ENCODE measurements at regions not wholly inside any gene's neighbourhood (a gene's known extent, or its start where the extent isn't known, plus 50 kb on each side); places are given as distances from the start of the nearest gene placed in this dataset.

DNA sequence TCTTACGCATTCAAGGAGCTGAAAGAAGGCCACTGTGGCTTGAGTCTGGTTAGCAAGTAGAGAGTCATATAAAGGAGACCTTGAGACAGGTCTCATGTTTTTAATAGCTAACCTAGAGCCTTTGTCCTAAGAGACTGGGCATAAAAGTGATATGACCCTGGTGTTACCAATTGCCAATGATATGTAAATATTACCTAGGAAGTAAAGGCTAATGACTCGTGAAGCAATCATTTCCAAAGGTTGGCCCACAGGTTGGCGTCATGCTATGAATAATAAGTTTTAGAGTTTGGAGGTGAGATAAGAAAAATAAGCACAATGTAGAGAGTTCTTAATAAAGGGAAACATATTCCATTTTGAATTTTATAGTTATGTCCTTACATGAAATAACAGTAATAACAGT, 116.6 kb upstream of the PLEKHA5 start:
- no peak overlapping the region for H2BK15ac ChIP-seq (ENCODE audit: low read length)
- H3K4ac ChIP-seq (ENCODE audit: low read length) = no peak overlapping the region
- H2AK5ac ChIP-seq (ENCODE audit: low read depth, low read length) = no peak overlapping the region
- no peaks in the 10 kb centered on the region for H3K27me3 ChIP-seq (ENCODE audit: control insufficient read depth in 3 of 3, insufficient read depth in 3 of 3, low read depth in 1 of 3, low read length in 3 of 3)
- H2BK5ac ChIP-seq (ENCODE audit: low read length) = no peak overlapping the region
- H3K9me3 ChIP-seq (replicated peaks in 1 of 2; ENCODE audit: control insufficient read depth in 2 of 2, insufficient read depth in 1 of 2, low read depth in 1 of 2, low read length in 2 of 2) = no peaks in the 10 kb centered on the region
- peaks cover 0 to 4% of the 10 kb centered on the region in 2 donors for H3K4me1 ChIP-seq (ENCODE audit: control insufficient read depth in 2 of 2, insufficient read depth in 1 of 2, low read depth in 1 of 2, low read length in 2 of 2)
- H4K8ac ChIP-seq (ENCODE audit: low read depth, low read length) = no peak overlapping the region
- no peak overlapping the region for H4K91ac ChIP-seq (ENCODE audit: low read depth, low read length, poor library complexity)
- H3K36me3 ChIP-seq (replicated peaks in 1 of 2; ENCODE audit: control insufficient read depth in 2 of 2, insufficient read depth in 2 of 2, low read length in 2 of 2) = no peaks in the 10 kb centered on the region
- H2BK12ac ChIP-seq (ENCODE audit: low read length) = no peak overlapping the region
- no peak overlapping the region for H3K4me2 ChIP-seq (ENCODE audit: insufficient read depth, low read length, poor library complexity, severe bottlenecking)
- DNase-seq (ENCODE audit: low spot score) = no peak
- no peak overlapping the region for H3K4me3 ChIP-seq (ENCODE audit: low read length in 2 of 2)
- no peak overlapping the region for H2BK120ac ChIP-seq (ENCODE audit: low read depth, low read length)
- no peak overlapping the region for H3K27ac ChIP-seq (replicated peaks; ENCODE audit: low read length)
- H2AFZ ChIP-seq (ENCODE audit: low read length) = no peak overlapping the region
- H3K79me1 ChIP-seq (ENCODE audit: low read depth, low read length) = no peaks in the 10 kb centered on the region
- no CpG with 5 or more reads among the region's 3 CpGs for WGBS, 2 donors (ENCODE audit: extremely low coverage in 2 of 2, insufficient read length in 2 of 2, insufficient replicate concordance in 1 of 2)
- no peak overlapping the region for H3K23ac ChIP-seq (ENCODE audit: low read depth, low read length, poor library complexity)
- no peak overlapping the region for H3K18ac ChIP-seq (ENCODE audit: low read length)
- H3K9ac ChIP-seq (ENCODE audit: low read depth, low read length, poor library complexity) = no peak overlapping the region
- H3K14ac ChIP-seq (ENCODE audit: low read length) = no peak overlapping the region

- Histone ChIP-seq H3K36me3 (replicated peaks in 1 of 2; ENCODE audit: control insufficient read depth in 2 of 2, insufficient read depth in 2 of 2, low read length in 2 of 2) (no peaks in the 10 kb centered on the region), H2BK15ac (ENCODE audit: low read length) (no peak overlapping the region), H3K14ac (ENCODE audit: low read length) (no peak overlapping the region), H3K79me1 (ENCODE audit: low read depth, low read length) (no peaks in the 10 kb centered on the region), H2BK5ac (ENCODE audit: low read length) (no peak overlapping the region), H2BK120ac (ENCODE audit: low read depth, low read length) (no peak overlapping the region), H3K4me1 (ENCODE audit: control insufficient read depth in 2 of 2, insufficient read depth in 1 of 2, low read depth in 1 of 2, low read length in 2 of 2) (peaks cover 0 to 4% of the 10 kb centered on the region in 2 donors), H2AFZ (ENCODE audit: low read length) (peak overlapping the region; percentile 14), H3K4me3 (ENCODE audit: low read length in 2 of 2) (no peak overlapping the region), H3K4me2 (ENCODE audit: insufficient read depth, low read length, poor library complexity, severe bottlenecking) (no peak overlapping the region), H3K23ac (ENCODE audit: low read depth, low read length, poor library complexity) (no peak overlapping the region), H2AK5ac (ENCODE audit: low read depth, low read length) (no peak overlapping the region), H3K27me3 (ENCODE audit: control insufficient read depth in 3 of 3, insufficient read depth in 3 of 3, low read depth in 1 of 3, low read length in 3 of 3) (no peaks in the 10 kb centered on the region), H3K9me3 (replicated peaks in 1 of 2; ENCODE audit: control insufficient read depth in 2 of 2, insufficient read depth in 1 of 2, low read depth in 1 of 2, low read length in 2 of 2) (no peaks in the 10 kb centered on the region), H3K18ac (ENCODE audit: low read length) (no peak overlapping the region), H4K8ac (ENCODE audit: low read depth, low read length) (no peak overlapping the region), H2BK12ac (ENCODE audit: low read length) (no peak overlapping the region), H3K4ac (ENCODE audit: low read length) (no peak overlapping the region), H3K9ac (ENCODE audit: low read depth, low read length, poor library complexity) (no peak overlapping the region), H3K27ac (replicated peaks; ENCODE audit: low read length) (no peak overlapping the region), H4K91ac (ENCODE audit: low read depth, low read length, poor library complexity) (no peak overlapping the region)
- no CpG with 5 or more reads among the region's 2 CpGs for WGBS, 2 donors (ENCODE audit: extremely low coverage in 2 of 2, insufficient read length in 2 of 2, insufficient replicate concordance in 1 of 2)
- no peak for DNase-seq (ENCODE audit: low spot score)
Observed at GRCh38 chr12:19014240-19014639, 115.3 kb upstream of the PLEKHA5 start.

DNA sequence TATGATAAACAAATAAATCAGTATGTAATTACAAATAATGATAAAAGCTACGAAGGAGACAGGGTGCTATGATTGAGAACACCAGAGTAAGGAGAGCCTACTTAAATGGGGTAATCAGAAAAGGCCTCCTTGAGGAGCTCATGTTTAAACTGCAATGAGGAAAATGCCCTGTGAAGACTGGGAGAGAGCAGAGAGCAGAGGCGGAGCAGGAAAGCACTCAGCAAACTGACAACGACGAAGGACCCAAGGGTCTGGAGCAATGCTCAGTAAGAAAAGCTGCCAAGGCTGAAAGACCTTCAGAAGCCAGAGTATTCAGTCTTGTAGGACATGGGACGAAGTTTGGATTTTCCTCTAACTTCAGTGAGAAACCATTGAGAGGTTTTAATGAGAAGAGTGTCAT, 114.2 kb upstream of the PLEKHA5 start:
- no peak overlapping the region for H3K9ac ChIP-seq (ENCODE audit: low read depth, low read length, poor library complexity)
- no peaks in the 10 kb centered on the region for H3K9me3 ChIP-seq (replicated peaks in 1 of 2; ENCODE audit: control insufficient read depth in 2 of 2, insufficient read depth in 1 of 2, low read depth in 1 of 2, low read length in 2 of 2)
- H3K4me1 ChIP-seq (ENCODE audit: control insufficient read depth in 2 of 2, insufficient read depth in 1 of 2, low read depth in 1 of 2, low read length in 2 of 2) = peaks cover 0 to 1% of the 10 kb centered on the region in 2 donors
- H3K14ac ChIP-seq (ENCODE audit: low read length) = no peak overlapping the region
- no peak overlapping the region for H2BK120ac ChIP-seq (ENCODE audit: low read depth, low read length)
- H2BK5ac ChIP-seq (ENCODE audit: low read length) = no peak overlapping the region
- no peaks in the 10 kb centered on the region for H3K79me1 ChIP-seq (ENCODE audit: low read depth, low read length)
- no peak overlapping the region for H3K27ac ChIP-seq (replicated peaks; ENCODE audit: low read length)
- H3K4me3 ChIP-seq (ENCODE audit: low read length in 2 of 2) = no peak overlapping the region
- no peak overlapping the region for H2AFZ ChIP-seq (ENCODE audit: low read length)
- WGBS, 2 donors (ENCODE audit: extremely low coverage in 2 of 2, insufficient read length in 2 of 2, insufficient replicate concordance in 1 of 2) = no CpG with 5 or more reads among the region's 5 CpGs
- no peak overlapping the region for H3K23ac ChIP-seq (ENCODE audit: low read depth, low read length, poor library complexity)
- H3K36me3 ChIP-seq (replicated peaks in 1 of 2; ENCODE audit: control insufficient read depth in 2 of 2, insufficient read depth in 2 of 2, low read length in 2 of 2) = no peaks in the 10 kb centered on the region
- H2BK12ac ChIP-seq (ENCODE audit: low read length) = no peak overlapping the region
- H3K4me2 ChIP-seq (ENCODE audit: insufficient read depth, low read length, poor library complexity, severe bottlenecking) = no peak overlapping the region
- no peaks in the 10 kb centered on the region for H3K27me3 ChIP-seq (ENCODE audit: control insufficient read depth in 3 of 3, insufficient read depth in 3 of 3, low read depth in 1 of 3, low read length in 3 of 3)
- H4K8ac ChIP-seq (ENCODE audit: low read depth, low read length) = no peak overlapping the region
- no peak overlapping the region for H3K4ac ChIP-seq (ENCODE audit: low read length)
- H2BK15ac ChIP-seq (ENCODE audit: low read length) = no peak overlapping the region
- no peak for DNase-seq (ENCODE audit: low spot score)
- H3K18ac ChIP-seq (ENCODE audit: low read length) = no peak overlapping the region
- H4K91ac ChIP-seq (ENCODE audit: low read depth, low read length, poor library complexity) = no peak overlapping the region
- H2AK5ac ChIP-seq (ENCODE audit: low read depth, low read length) = no peak overlapping the region

DNA sequence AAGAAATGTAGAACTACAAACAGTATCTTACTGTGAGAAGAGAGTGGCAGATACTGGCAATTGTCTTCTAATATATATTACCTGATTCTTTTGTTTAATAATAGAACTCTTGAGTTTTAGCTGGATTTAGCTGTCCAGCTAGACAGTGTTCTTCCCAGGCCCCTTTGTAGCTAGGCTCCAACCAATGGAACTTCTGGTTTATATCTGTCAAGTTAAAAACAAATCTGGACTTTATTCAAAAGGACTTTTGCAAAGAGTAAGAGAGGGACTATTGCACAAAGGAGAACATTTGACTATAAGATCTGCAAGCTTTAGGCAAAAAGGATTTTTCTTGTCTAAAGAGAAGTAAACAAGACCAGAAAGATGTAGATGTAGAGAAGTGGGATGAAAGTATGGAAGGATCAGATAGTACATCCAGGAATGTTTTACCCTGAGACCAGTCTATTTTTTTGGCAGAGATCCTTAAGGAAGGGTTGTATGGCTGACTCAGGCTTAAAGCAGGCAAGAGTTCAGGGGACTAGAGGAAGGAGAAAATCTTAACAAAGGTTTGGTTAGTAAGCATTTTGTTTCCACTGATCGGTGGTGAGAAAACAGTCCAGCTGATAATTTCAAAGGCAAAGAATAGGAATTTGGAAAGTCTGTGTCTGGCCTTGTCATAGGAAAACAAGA, 111.1 kb upstream of the PLEKHA5 start:
- H3K14ac ChIP-seq (ENCODE audit: low read length) = no peak overlapping the region
- no peak overlapping the region for H2BK120ac ChIP-seq (ENCODE audit: low read depth, low read length)
- H3K18ac ChIP-seq (ENCODE audit: low read length) = no peak overlapping the region
- no peaks in the 10 kb centered on the region for H3K9me3 ChIP-seq (replicated peaks in 1 of 2; ENCODE audit: control insufficient read depth in 2 of 2, insufficient read depth in 1 of 2, low read depth in 1 of 2, low read length in 2 of 2)
- no peak for DNase-seq (ENCODE audit: low spot score)
- no peak overlapping the region for H3K9ac ChIP-seq (ENCODE audit: low read depth, low read length, poor library complexity)
- no peak overlapping the region for H4K8ac ChIP-seq (ENCODE audit: low read depth, low read length)
- peak overlapping the region; percentile 40 for H2AFZ ChIP-seq (ENCODE audit: low read length)
- H2BK12ac ChIP-seq (ENCODE audit: low read length) = no peak overlapping the region
- H2BK5ac ChIP-seq (ENCODE audit: low read length) = no peak overlapping the region
- WGBS, 2 donors (ENCODE audit: extremely low coverage in 2 of 2, insufficient read length in 2 of 2, insufficient replicate concordance in 1 of 2) = no CpG with 5 or more reads among the region's 1 CpG
- H2AK5ac ChIP-seq (ENCODE audit: low read depth, low read length) = no peak overlapping the region
- no peak overlapping the region for H3K27ac ChIP-seq (replicated peaks; ENCODE audit: low read length)
- no peak overlapping the region for H4K91ac ChIP-seq (ENCODE audit: low read depth, low read length, poor library complexity)
- no peak overlapping the region for H3K4me3 ChIP-seq (ENCODE audit: low read length in 2 of 2)
- H3K4me2 ChIP-seq (ENCODE audit: insufficient read depth, low read length, poor library complexity, severe bottlenecking) = no peak overlapping the region
- H3K27me3 ChIP-seq (ENCODE audit: control insufficient read depth in 3 of 3, insufficient read depth in 3 of 3, low read depth in 1 of 3, low read length in 3 of 3) = no peaks in the 10 kb centered on the region
- H3K4me1 ChIP-seq (ENCODE audit: control insufficient read depth in 2 of 2, insufficient read depth in 1 of 2, low read depth in 1 of 2, low read length in 2 of 2) = no peaks in the 10 kb centered on the region
- H3K36me3 ChIP-seq (replicated peaks in 1 of 2; ENCODE audit: control insufficient read depth in 2 of 2, insufficient read depth in 2 of 2, low read length in 2 of 2) = no peaks in the 10 kb centered on the region
- no peaks in the 10 kb centered on the region for H3K79me1 ChIP-seq (ENCODE audit: low read depth, low read length)
- no peak overlapping the region for H3K4ac ChIP-seq (ENCODE audit: low read length)
- no peak overlapping the region for H2BK15ac ChIP-seq (ENCODE audit: low read length)
- H3K23ac ChIP-seq (ENCODE audit: low read depth, low read length, poor library complexity) = no peak overlapping the region
